Fibroblast of lung (primary cell): ENCODE measurements at regions not wholly inside any gene's neighbourhood (a gene's known extent, or its start where the extent isn't known, plus 50 kb on each side); places are given as distances from the start of the nearest gene placed in this dataset.

ENCODE experiments used
- DNase-seq, 2 donors: peaks; one replicate each; pipeline versions ENCODE4 v3.0.0 to v3.0.0-alpha.2; 2010; ENCODE audit warnings: low read depth in 2 of 2
- H2AFZ ChIP-seq: 2 replicates; pipeline ENCODE4 v1.5.1; 2012; ENCODE audit warnings: low read length, control low read depth, inconsistent platforms
- H3K27ac ChIP-seq: 2 replicates; pipeline ENCODE4 v1.5.1; 2011; ENCODE audit warnings: low read length, control low read depth; ENCODE audit not compliant: insufficient read depth
- H3K27me3 ChIP-seq: 2 replicates; pipeline ENCODE4 v1.5.1; 2011; ENCODE audit warnings: mild to moderate bottlenecking, low read length; ENCODE audit not compliant: control insufficient read depth, insufficient read depth
- H3K36me3 ChIP-seq: 2 replicates; pipeline ENCODE4 v1.5.1; 2011; ENCODE audit warnings: low read length; ENCODE audit not compliant: control insufficient read depth, insufficient read depth
- H3K4me1 ChIP-seq: 2 replicates; pipeline ENCODE4 v1.5.1; 2011; ENCODE audit warnings: low read length; ENCODE audit not compliant: control insufficient read depth, insufficient read depth; ENCODE audit errors: extremely low read depth
- H3K4me2 ChIP-seq: 2 replicates; pipeline ENCODE4 v1.5.1; 2011; ENCODE audit warnings: low read length, control low read depth; ENCODE audit not compliant: insufficient read depth; ENCODE audit errors: extremely low read depth
- H3K4me3 ChIP-seq, 4 experiments: fragments of 200-600 bp in 1 of 4; sonication (generic) in 1 of 4; replicated peaks in 1 of 4; 2 replicates each; pipeline ENCODE4 v1.5.1; 2011 to 2016; ENCODE audit warnings: low read length in 4 of 4, low read depth in 3 of 4, mild to moderate bottlenecking in 3 of 4, control low read depth in 2 of 4, inconsistent platforms in 1 of 4, mixed read lengths in 1 of 4; ENCODE audit not compliant: insufficient read depth in 1 of 4; ENCODE audit errors: control extremely low read depth in 1 of 4
- H3K79me2 ChIP-seq: 2 replicates; pipeline ENCODE4 v1.5.1; 2012; ENCODE audit warnings: mild to moderate bottlenecking, low read length, inconsistent platforms; ENCODE audit not compliant: control insufficient read depth, insufficient read depth
- H3K9ac ChIP-seq: 2 replicates; pipeline ENCODE4 v1.5.1; 2011; ENCODE audit warnings: mild to moderate bottlenecking, low read length, control low read depth; ENCODE audit not compliant: insufficient read depth
- H3K9me3 ChIP-seq: 2 replicates; pipeline ENCODE4 v1.5.1; 2012; ENCODE audit warnings: low read depth, low read length; ENCODE audit not compliant: control insufficient read depth, insufficient read depth
- H4K20me1 ChIP-seq: 2 replicates; pipeline ENCODE4 v1.5.1; 2011; ENCODE audit warnings: low read length; ENCODE audit not compliant: control insufficient read depth, insufficient read depth; ENCODE audit errors: extremely low read depth
- CTCF ChIP-seq, 2 donors: IDR thresholded peaks in 1 of 2; conservative IDR thresholded peaks in 1 of 2; 1 replicate in 1 of 2; 2 replicates in 1 of 2; pipeline ENCODE4 v1.5.1; 2011 to 2012; ENCODE audit warnings: low read length in 2 of 2, control low read depth in 1 of 2, inconsistent platforms in 1 of 2, low read depth in 1 of 2, mild to moderate bottlenecking in 1 of 2
- EZH2 ChIP-seq: IDR thresholded peaks from 2 replicates; pipeline ENCODE4 v1.5.1; 2012; ENCODE audit warnings: low read length, control low read depth, mild to moderate bottlenecking; ENCODE audit errors: missing control alignments

DNA sequence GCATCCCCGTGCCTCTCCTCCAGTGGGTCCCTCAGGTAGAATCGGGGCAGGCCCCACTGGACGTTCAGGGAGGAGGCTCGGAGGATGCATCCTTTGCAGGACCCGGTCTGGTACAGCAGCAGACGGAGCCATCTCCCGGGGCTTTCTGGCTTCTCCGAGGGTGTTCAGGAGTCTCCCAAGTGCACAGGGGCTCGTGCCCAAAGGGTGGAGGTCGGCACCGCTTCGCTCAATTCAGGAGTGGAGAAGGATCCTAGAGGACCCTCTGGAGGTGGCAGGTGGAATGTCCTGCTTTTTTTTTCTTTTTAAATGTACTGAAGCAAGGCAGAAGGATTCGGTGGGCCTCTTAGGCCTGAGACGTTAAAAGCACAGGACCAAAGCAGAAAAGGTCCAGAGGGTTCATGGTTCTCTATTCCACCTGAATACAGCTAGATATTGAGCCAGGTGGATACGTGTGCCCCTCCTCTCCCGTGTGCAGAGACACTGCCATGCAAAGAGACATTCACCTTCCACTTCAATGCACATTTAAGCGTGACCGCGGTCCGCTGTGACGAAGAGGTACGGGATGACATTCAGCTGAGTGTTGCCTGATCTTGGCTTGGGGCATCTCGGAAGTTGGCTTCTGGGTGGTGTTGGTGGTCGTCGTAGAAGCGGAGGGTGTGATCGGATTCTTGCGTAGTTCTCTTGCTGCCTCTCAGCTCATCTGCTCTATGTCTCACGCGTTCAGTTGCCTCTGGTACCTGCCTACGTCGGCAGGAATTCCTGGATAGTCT, 281.2 kb upstream of the AGTR2 start:
- H3K9me3 ChIP-seq: no peaks in the 10 kb centered on the region
- no peak overlapping the region for H3K4me3 ChIP-seq
- no peaks in the 10 kb centered on the region for H3K79me2 ChIP-seq
- H3K9ac ChIP-seq: no peak overlapping the region
- no peak for DNase-seq
- no peaks in the 10 kb centered on the region for H3K27me3 ChIP-seq
- no peaks in the 10 kb centered on the region for H3K36me3 ChIP-seq
- TF ChIP-seq EZH2 (no peak), CTCF (conservative IDR thresholded peaks at IDR 0.05 in 1 of 2, IDR thresholded peaks at IDR 0.05 in 1 of 2; ENCODE audit: low read depth in 1 of 2, low read length in 2 of 2) (no peak)
- H3K4me1 ChIP-seq: no peaks in the 10 kb centered on the region
- no peaks in the 10 kb centered on the region for H4K20me1 ChIP-seq
- no peak overlapping the region for H3K4me2 ChIP-seq
- H2AFZ ChIP-seq: no peak overlapping the region
- H3K27ac ChIP-seq: no peak overlapping the region

DNA sequence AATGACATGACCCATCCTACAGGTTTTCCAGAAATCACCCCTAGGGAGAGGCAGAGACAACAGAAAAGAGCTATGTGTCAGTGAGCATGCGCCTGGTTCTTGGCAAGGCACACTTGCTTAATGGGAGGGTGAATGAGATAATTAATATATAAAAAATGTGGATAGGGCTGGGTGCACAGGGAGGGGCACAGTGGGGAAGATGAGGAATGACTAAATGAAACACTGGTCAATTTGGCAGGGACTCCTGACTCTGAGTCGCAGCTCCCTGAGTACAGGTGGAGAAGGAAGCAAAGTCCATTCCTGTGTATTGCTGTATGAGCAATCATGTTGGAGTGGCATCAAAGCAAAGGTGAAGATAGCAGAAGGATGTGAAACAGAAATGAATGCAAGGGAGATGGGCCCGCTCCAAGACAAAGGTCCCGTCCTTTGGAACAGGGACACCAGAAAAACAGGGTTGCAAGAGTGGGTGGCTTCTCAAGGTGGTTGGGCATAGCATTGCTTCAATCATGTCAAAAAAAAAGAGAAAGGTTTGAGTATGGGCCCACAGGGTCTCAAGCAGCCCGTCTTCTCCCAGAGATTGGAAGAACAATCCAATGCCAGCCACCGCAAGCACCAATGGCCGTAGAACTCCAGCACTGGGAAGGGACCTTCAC, 278.4 kb upstream of the AGTR2 start:
- no peaks in the 10 kb centered on the region for H4K20me1 ChIP-seq
- no peaks in the 10 kb centered on the region for H3K9me3 ChIP-seq
- no peaks in the 10 kb centered on the region for H3K27me3 ChIP-seq
- no peak overlapping the region for H3K9ac ChIP-seq
- H3K4me3 ChIP-seq: no peak overlapping the region
- no peaks in the 10 kb centered on the region for H3K4me1 ChIP-seq
- DNase-seq: no peak
- TF ChIP-seq EZH2: no peak
- no peak for TF ChIP-seq CTCF (conservative IDR thresholded peaks at IDR 0.05 in 1 of 2, IDR thresholded peaks at IDR 0.05 in 1 of 2; ENCODE audit: low read depth in 1 of 2, low read length in 2 of 2)
- no peak overlapping the region for H3K4me2 ChIP-seq
- H3K36me3 ChIP-seq: no peaks in the 10 kb centered on the region
- H3K27ac ChIP-seq: no peak overlapping the region
- no peaks in the 10 kb centered on the region for H3K79me2 ChIP-seq
- H2AFZ ChIP-seq: no peak overlapping the region

GRCh38 chrX:115892787-115893671, 277.5 kb upstream of the AGTR2 start:
- DNase-seq: peak; percentile 4 to 48
- no peak overlapping the region for H2AFZ ChIP-seq
- no peaks in the 10 kb centered on the region for H3K79me2 ChIP-seq
- H3K4me3 ChIP-seq: no peak overlapping the region
- no peaks in the 10 kb centered on the region for H3K27me3 ChIP-seq
- H3K4me2 ChIP-seq: peak overlapping the region; percentile 71
- no peak overlapping the region for H3K9ac ChIP-seq
- no peaks in the 10 kb centered on the region for H4K20me1 ChIP-seq
- H3K36me3 ChIP-seq: no peaks in the 10 kb centered on the region
- no peak overlapping the region for H3K27ac ChIP-seq
- TF ChIP-seq EZH2: no peak
- no peak for TF ChIP-seq CTCF (conservative IDR thresholded peaks at IDR 0.05 in 1 of 2, IDR thresholded peaks at IDR 0.05 in 1 of 2; ENCODE audit: low read depth in 1 of 2, low read length in 2 of 2)
- H3K4me1 ChIP-seq: no peaks in the 10 kb centered on the region
- no peaks in the 10 kb centered on the region for H3K9me3 ChIP-seq
